Spleen (tissue), 11 donors: ENCODE measurements at regions not wholly inside any gene's neighbourhood (a gene's known extent, or its start where the extent isn't known, plus 50 kb on each side); places are given as distances from the start of the nearest gene placed in this dataset.

Source experiments
- DNase-seq: peaks from one replicate; pipeline ENCODE4 v3.0.0-alpha.2; 2020
- H3K27ac ChIP-seq, 8 donors: fragments of 200-600 bp; sonication (generic) in 7 of 8; 1 replicate in 4 of 8; 2 replicates in 4 of 8; pipeline versions ENCODE4 v1.5.0 to v1.8.0; 2016 to 2021; ENCODE audit warnings: inconsistent platforms in 4 of 8, mild to moderate bottlenecking in 4 of 8, moderate library complexity in 1 of 8
- H3K27me3 ChIP-seq, 7 donors: fragments of 200-600 bp; sonication (generic) in 6 of 7; replicated peaks in 1 of 7; 1 replicate in 4 of 7; 2 replicates in 3 of 7; pipeline versions ENCODE4 v1.5.0 to v1.8.0; 2016 to 2021; ENCODE audit warnings: inconsistent platforms in 3 of 7, mild to moderate bottlenecking in 1 of 7
- H3K36me3 ChIP-seq, 6 donors: fragments of 200-600 bp; sonication (generic) in 5 of 6; 1 replicate in 4 of 6; 2 replicates in 2 of 6; pipeline versions ENCODE4 v1.5.0 to v1.8.0; 2016 to 2021; ENCODE audit warnings: inconsistent platforms in 2 of 6
- H3K4me1 ChIP-seq, 6 donors: fragments of 200-600 bp; sonication (generic) in 5 of 6; 1 replicate in 3 of 6; 2 replicates in 3 of 6; pipeline versions ENCODE4 v1.5.0 to v1.8.0; 2016 to 2021; ENCODE audit warnings: inconsistent platforms in 3 of 6
- H3K4me3 ChIP-seq, 8 donors: fragments of 200-600 bp; sonication (generic) in 7 of 8; 1 replicate in 4 of 8; 2 replicates in 4 of 8; pipeline versions ENCODE4 v1.5.0 to v1.8.0; 2016 to 2021; ENCODE audit warnings: inconsistent platforms in 4 of 8, mild to moderate bottlenecking in 4 of 8, moderate library complexity in 2 of 8
- H3K9me3 ChIP-seq, 8 donors: fragments of 200-600 bp; sonication (generic) in 7 of 8; 1 replicate in 4 of 8; 2 replicates in 4 of 8; pipeline versions ENCODE4 v1.5.0 to v1.8.0; 2016 to 2021; ENCODE audit warnings: inconsistent platforms in 4 of 8
- CTCF ChIP-seq, 11 experiments: fragments of 200-600 bp in 7 of 11; fragments of 450-650 bp in 4 of 11; sonication (generic) in 4 of 11; IDR thresholded peaks in 8 of 11; conservative IDR thresholded peaks in 3 of 11; 1 replicate in 7 of 11; 2 replicates in 4 of 11; pipeline versions ENCODE4 v1.4.0 to v1.8.0; 2016 to 2021; ENCODE audit warnings: antibody characterized with exemption in 11 of 11, inconsistent platforms in 4 of 11, mild to moderate bottlenecking in 1 of 11
- POLR2A ChIP-seq, 3 donors: fragments of 450-650 bp; IDR thresholded peaks; one replicate each; pipeline ENCODE4 v1.5.1; 2017; ENCODE audit warnings: antibody characterized with exemption in 3 of 3, mild to moderate bottlenecking in 1 of 3
- POLR2AphosphoS5 ChIP-seq, 3 donors: sonication (generic); formaldehyde crosslinking; IDR thresholded peaks; one replicate each; pipeline ENCODE4 v1.5.1; 2017; ENCODE audit warnings: antibody characterized with exemption in 3 of 3
- WGBS, 5 donors: extraction: QIAGEN DNeasy Blood & Tissue Kit in 3 of 5; methylation state at CpG; one replicate each; pipeline versions ENCODE4 v1.1.5 to v1.1.7; 2013 to 2018; 5-methylcytosine and 5-hydroxymethylcytosine counted together
- intact Hi-C: fragments of 100-400 bp; cut with DNase I; formaldehyde crosslinking; loops from one replicate; pipeline ENCODE4 v1.15.0; 2023; ENCODE audit warnings: low total_unique reads
- donor health status: healthy with polysubstance abuse.
- donor health status: DM: no; HTN: no; CAD: no; lungs with moderate emphysema.
- donor health status: DM: no; HTN: no; CAD: no.
- donor health status: Bipolar disorder and iron deficiency.
- donor health status: healthy.
- donor health status: DM: no; HTN: no; CAD: no.
- donor health status: DM: yes; HTN: yes; CAD: no.

DNA sequence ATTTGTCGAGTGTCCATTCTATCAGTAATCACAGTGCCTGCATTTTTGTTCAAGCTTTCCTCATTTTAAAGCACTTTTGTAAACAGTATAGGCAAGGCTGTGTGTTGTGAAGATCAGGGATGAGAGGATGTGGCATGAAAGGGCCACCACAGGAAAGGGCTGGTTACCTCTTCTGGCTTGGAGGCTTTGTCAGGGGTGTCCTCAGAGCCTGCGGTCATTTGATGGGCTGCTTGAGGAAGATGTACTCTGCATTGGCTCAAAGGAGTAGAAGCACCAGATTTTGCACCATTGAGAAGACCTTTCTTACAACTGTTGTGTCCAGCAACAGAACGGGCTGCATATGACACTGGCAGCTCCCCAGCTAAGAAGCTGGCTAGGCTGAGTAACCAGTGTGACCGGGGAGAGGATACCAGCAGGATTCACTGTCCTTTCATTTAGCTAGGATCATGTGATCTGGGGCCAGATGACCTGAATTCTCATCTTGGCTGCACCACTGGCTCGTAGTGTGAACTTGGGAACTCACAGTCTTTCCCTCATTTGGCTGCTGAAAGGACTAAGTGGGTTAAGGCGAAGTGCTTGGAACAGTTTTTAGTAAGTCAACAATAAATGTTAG, 380.2 kb downstream of the FGF9 start:
- no peak for DNase-seq
- Histone ChIP-seq H3K9me3 (no peaks in the 10 kb centered on the region), H3K27me3 (no peaks in the 10 kb centered on the region), H3K4me1 (no peaks in the 10 kb centered on the region), H3K4me3 (no peak overlapping the region), H3K36me3 (no peaks in the 10 kb centered on the region), H3K27ac (no peak overlapping the region)
- intact Hi-C loops, result no loop called here
- WGBS, 5 donors, result 76 to 88% (median 84%) methylated on average over 6 of the region's 6 CpGs
- TF ChIP-seq CTCF (IDR thresholded peaks at IDR 0.05 in 8 of 11, conservative IDR thresholded peaks at IDR 0.05 in 3 of 11) (no peak), POLR2A (IDR thresholded peaks at IDR 0.05) (no peak), POLR2AphosphoS5 (IDR thresholded peaks at IDR 0.05) (no peak)

- no peaks in the 10 kb centered on the region for H3K27me3 ChIP-seq
- no peaks in the 10 kb centered on the region for H3K9me3 ChIP-seq
- no peak for DNase-seq
- no peak overlapping the region for H3K4me3 ChIP-seq
- 75 to 95% (median 89%) methylated on average over 3 of the region's 3 CpGs for WGBS, 5 donors
- H3K4me1 ChIP-seq, result no peaks in the 10 kb centered on the region
- no peak overlapping the region for H3K27ac ChIP-seq
- TF ChIP-seq POLR2AphosphoS5 (IDR thresholded peaks at IDR 0.05), result no peak
- TF ChIP-seq POLR2A (IDR thresholded peaks at IDR 0.05), result no peak
- TF ChIP-seq CTCF (IDR thresholded peaks at IDR 0.05 in 8 of 11, conservative IDR thresholded peaks at IDR 0.05 in 3 of 11), result no peak
- intact Hi-C loops, result no loop called here
- H3K36me3 ChIP-seq, result no peaks in the 10 kb centered on the region
Measured at GRCh38 chr13:22053053-22053452, 382.2 kb downstream of the FGF9 start.

- H3K36me3 ChIP-seq, result no peaks in the 10 kb centered on the region
- WGBS, 5 donors, result 45 to 56% (median 52%) methylated on average over 5 of the region's 5 CpGs
- TF ChIP-seq CTCF (IDR thresholded peaks at IDR 0.05 in 8 of 11, conservative IDR thresholded peaks at IDR 0.05 in 3 of 11) (no peak), POLR2AphosphoS5 (IDR thresholded peaks at IDR 0.05) (no peak), POLR2A (IDR thresholded peaks at IDR 0.05) (no peak)
Measured at GRCh38 chr13:22055259-22055658, 384.4 kb downstream of the FGF9 start.

GRCh38 chr13:22060187-22060586, 389.3 kb downstream of the FGF9 start:
- H3K36me3 ChIP-seq, result no peaks in the 10 kb centered on the region
- intact Hi-C loops, result no loop called here
- no peak for DNase-seq
- WGBS, 5 donors, result 74 to 84% (median 80%) methylated on average over 6 of the region's 6 CpGs
- no peaks in the 10 kb centered on the region for H3K27me3 ChIP-seq
- TF ChIP-seq POLR2AphosphoS5 (IDR thresholded peaks at IDR 0.05) (no peak), CTCF (IDR thresholded peaks at IDR 0.05 in 8 of 11, conservative IDR thresholded peaks at IDR 0.05 in 3 of 11) (no peak), POLR2A (IDR thresholded peaks at IDR 0.05) (no peak)
- H3K4me3 ChIP-seq, result no peak overlapping the region
- peak overlapping the region in 7 of 8 donors; percentile 27 to 94 (median 80) for H3K27ac ChIP-seq
- no peaks in the 10 kb centered on the region for H3K9me3 ChIP-seq
- H3K4me1 ChIP-seq, result peaks cover 0 to 47% (median 24%) of the 10 kb centered on the region in 6 donors

More at GRCh38 chr13:22055259-22055658, 384.4 kb downstream of the FGF9 start:
- Histone ChIP-seq H3K4me3 (no peak overlapping the region), H3K27ac (no peak overlapping the region), H3K4me1 (peaks cover 0 to 11% (median under 1%) of the 10 kb centered on the region in 6 donors), H3K9me3 (no peaks in the 10 kb centered on the region), H3K27me3 (no peaks in the 10 kb centered on the region)
- intact Hi-C loops, result no loop called here
- no peak for DNase-seq
